Large intestine (tissue), 3 donors: ENCODE measurements at regions not wholly inside any gene's neighbourhood (a gene's known extent, or its start where the extent isn't known, plus 50 kb on each side); places are given as distances from the start of the nearest gene placed in this dataset.

ENCODE experiments used
- DNase-seq, 2 donors: peaks; one replicate each; pipeline versions ENCODE4 v3.0.0 to v3.0.0-alpha.2; 2013
- H3K27ac ChIP-seq: one replicate; pipeline ENCODE4 v1.5.1; 2013; ENCODE audit warnings: low read length
- H3K27me3 ChIP-seq: 2 replicates; pipeline ENCODE4 v1.6.1; 2013; ENCODE audit warnings: low read length; ENCODE audit not compliant: control insufficient read depth, insufficient read depth
- H3K36me3 ChIP-seq: 2 replicates; pipeline ENCODE4 v1.6.1; 2013; ENCODE audit warnings: low read length; ENCODE audit not compliant: control insufficient read depth, insufficient read depth
- H3K4me1 ChIP-seq: one replicate; pipeline ENCODE4 v1.6.1; 2013; ENCODE audit warnings: low read length; ENCODE audit not compliant: control insufficient read depth, insufficient read depth
- H3K4me3 ChIP-seq: one replicate; pipeline ENCODE4 v1.5.1; 2013; ENCODE audit warnings: low read length
- H3K9me3 ChIP-seq: one replicate; pipeline ENCODE4 v1.6.1; 2013; ENCODE audit warnings: mild to moderate bottlenecking, low read depth, low read length, moderate library complexity; ENCODE audit not compliant: control insufficient read depth
- WGBS: methylation state at CpG from one replicate; pipeline ENCODE4 v1.1.5; 2013; ENCODE audit warnings: low lambda C conversion rate; ENCODE audit not compliant: insufficient coverage; 5-methylcytosine and 5-hydroxymethylcytosine counted together

DNA sequence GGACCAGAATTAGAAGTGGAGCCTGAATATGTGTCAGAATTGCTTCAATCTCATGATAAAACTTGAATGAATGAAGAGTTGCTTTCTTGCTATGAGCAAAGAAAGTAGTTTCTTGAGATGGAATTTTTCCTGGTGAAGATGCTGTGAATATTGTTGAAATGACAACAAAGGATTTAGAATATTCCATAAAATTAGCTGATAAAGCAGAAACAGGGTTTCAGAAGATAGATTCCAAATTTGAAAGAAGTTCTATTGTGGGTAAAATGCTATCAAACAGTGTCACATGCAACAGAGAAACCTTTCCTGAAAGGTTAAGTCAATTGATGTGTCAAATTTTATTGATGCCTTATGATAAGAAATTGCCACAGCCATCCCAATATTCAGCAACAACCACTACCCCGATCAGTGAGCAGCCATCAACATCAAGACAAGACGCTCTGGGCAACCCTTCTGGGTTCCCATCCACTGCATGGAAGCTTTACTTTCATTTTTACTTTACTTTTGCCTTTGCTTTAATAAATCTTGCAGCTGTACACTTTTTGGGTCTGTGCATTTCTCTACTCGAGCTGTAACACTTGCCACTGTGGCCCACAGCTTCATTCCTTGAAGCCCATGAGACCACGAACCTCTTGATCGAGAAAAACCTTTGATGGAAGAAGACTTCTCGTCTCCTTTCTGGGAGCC is 104.0 kb upstream of the SSTR1 start:
- DNase-seq, result no peak
- WGBS, result no CpG with 5 or more reads among the region's 6 CpGs

DNA sequence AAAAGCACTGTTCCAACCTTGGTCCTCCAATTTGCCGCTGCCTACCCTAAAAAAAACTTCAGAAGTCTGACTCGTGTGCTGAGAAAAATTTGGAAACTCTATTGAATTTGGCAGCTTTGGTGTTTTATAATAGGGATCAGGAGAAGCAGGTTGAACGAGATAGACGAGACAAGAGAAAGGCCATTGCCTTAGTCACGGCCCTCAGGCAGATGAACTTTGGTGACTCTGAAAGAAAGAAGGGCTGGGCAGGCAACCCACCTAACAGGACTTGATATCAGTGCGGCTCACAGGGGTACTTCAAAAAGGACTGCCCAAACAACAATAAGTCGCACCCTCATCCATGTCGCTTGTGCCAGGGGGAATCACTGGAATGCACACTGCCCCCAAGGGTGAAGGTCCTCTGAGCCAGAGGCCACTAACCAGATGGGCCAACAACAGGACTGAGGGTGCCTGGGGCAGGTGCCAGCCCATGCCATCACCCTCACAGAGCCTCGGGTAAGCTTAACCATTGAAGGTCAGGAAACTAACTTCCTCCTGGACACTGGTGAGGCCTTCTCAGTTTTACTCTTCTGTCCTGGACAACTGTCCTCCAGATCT is 102.5 kb upstream of the SSTR1 start:
- Histone ChIP-seq H3K27me3 (no peaks in the 10 kb centered on the region), H3K4me1 (no peaks in the 10 kb centered on the region), H3K27ac (no peak overlapping the region), H3K4me3 (no peak overlapping the region), H3K36me3 (no peaks in the 10 kb centered on the region), H3K9me3 (no peaks in the 10 kb centered on the region)
- WGBS, result 83% methylated on average over 1 of the region's 9 CpGs
- no peak for DNase-seq

More for the DNA sequence above, 104.0 kb upstream of the SSTR1 start:
- no peak overlapping the region for H3K27ac ChIP-seq
- no peak overlapping the region for H3K4me3 ChIP-seq
- no peaks in the 10 kb centered on the region for H3K27me3 ChIP-seq
- H3K36me3 ChIP-seq, result no peaks in the 10 kb centered on the region
- H3K9me3 ChIP-seq, result no peaks in the 10 kb centered on the region
- H3K4me1 ChIP-seq, result no peaks in the 10 kb centered on the region

DNA sequence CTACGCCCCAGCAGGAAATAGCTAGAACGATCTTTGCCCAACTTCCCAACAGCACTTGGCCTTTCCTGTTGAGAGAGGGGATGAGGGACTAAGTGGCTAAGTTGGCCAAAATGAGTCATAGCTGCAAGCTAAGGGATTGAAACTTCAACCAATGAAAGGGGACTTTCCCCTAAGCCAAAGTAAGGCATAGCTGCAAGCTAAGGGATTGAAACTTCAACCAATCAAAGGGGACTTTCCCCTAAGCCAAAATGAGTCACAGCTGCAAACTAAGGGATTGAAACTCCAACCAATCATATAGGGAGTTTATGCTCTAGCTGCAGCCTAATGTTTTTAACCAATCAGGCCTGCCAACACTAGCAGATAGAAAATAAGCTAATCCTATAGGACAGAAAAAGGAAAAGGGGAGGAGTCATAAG is 100.5 kb upstream of the SSTR1 start:
- no CpG with 5 or more reads among the region's 2 CpGs for WGBS
- DNase-seq, result no peak
- H3K4me1 ChIP-seq, result no peaks in the 10 kb centered on the region
- H3K4me3 ChIP-seq, result no peak overlapping the region
- H3K27me3 ChIP-seq, result no peaks in the 10 kb centered on the region
- H3K36me3 ChIP-seq, result no peaks in the 10 kb centered on the region
- no peaks in the 10 kb centered on the region for H3K9me3 ChIP-seq
- no peak overlapping the region for H3K27ac ChIP-seq

DNA sequence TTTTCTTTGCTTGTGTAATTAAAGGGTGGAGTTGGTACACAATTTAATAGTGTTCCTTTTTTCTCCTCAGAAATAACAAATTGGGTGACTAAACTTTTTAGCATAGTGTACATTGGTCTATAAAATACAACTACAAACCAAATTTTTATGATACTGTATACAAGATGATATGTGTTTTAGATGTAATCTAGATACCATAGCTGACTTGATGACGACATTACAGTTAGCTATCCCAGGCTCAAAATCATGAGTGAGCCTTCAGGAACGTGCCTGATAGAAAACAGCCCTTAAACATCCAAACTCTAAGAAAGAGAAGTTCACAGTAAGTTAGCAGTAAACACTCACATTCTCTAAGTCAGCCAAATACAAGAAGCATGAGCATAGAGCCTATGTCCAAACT is 99.0 kb upstream of the SSTR1 start:
- Histone ChIP-seq H3K4me1 (no peaks in the 10 kb centered on the region), H3K27me3 (no peaks in the 10 kb centered on the region), H3K27ac (no peak overlapping the region), H3K9me3 (no peaks in the 10 kb centered on the region), H3K36me3 (no peaks in the 10 kb centered on the region), H3K4me3 (no peak overlapping the region)
- no peak for DNase-seq
- no CpG with 5 or more reads among the region's 2 CpGs for WGBS

DNA sequence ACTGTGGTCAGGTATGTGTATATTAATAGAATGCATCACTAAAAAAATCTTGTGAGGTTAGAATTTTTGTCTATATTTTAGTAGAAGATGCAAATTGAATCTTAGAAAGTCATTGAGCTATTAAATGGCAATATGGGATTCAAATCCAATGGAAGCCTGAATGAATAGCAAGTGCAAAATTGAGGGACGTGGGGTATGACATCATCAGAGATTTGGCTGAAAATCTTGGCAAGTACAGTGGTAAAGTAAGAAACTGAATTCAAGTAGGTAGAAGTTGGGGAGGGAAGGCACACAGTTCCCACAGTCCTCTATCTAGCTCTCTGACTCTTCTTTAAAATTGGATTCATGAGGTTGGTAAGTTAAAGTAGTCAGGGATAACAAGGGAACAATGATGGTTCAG is 97.4 kb upstream of the SSTR1 start:
- 100% methylated on average over 1 of the region's 1 CpG for WGBS
- Histone ChIP-seq H3K9me3 (no peaks in the 10 kb centered on the region), H3K27ac (no peak overlapping the region), H3K4me1 (no peaks in the 10 kb centered on the region), H3K36me3 (no peaks in the 10 kb centered on the region), H3K4me3 (no peak overlapping the region), H3K27me3 (no peaks in the 10 kb centered on the region)
- no peak for DNase-seq

DNA sequence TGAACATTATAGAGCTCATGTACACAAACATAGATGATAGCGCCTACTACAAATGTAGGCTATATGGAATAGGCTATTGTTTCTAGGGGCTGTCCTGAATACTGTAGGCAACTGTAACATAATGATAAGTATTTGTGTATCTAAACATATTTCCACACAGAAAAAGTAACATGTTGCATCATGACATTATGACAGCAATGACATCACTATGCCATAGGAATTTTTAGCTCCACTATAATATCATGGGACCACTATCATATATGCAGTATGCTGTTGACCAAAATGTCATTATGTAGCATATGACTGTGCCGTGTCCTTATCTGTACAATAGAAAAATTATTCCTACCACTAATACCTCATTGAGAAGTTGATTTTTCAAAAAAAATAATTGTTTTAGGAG is 96.7 kb upstream of the SSTR1 start:
- no peaks in the 10 kb centered on the region for H3K27me3 ChIP-seq
- H3K4me1 ChIP-seq, result no peaks in the 10 kb centered on the region
- no peaks in the 10 kb centered on the region for H3K36me3 ChIP-seq
- H3K9me3 ChIP-seq, result no peaks in the 10 kb centered on the region
- no peak overlapping the region for H3K4me3 ChIP-seq
- 90% methylated on average over 1 of the region's 2 CpGs for WGBS
- no peak overlapping the region for H3K27ac ChIP-seq
- DNase-seq, result no peak

DNA sequence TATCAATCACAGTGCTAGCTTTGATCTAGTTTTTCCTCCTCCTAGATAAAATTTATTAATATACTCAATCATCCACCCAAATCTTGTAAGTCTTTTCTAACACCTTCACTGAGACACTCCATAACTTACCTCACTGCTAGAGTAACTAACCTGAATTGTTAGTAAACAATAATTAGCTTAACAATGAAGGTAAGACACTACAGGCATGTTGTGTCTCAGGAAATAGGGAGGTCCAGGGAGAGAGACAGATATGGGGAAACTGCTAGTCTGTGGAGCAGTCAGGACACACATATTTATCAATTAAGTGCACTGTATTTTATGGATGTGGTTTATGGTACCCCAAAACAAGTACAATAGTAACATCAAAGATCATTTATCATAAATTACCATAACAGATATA is 94.2 kb upstream of the SSTR1 start:
- Histone ChIP-seq H3K27ac (no peak overlapping the region), H3K27me3 (no peaks in the 10 kb centered on the region), H3K9me3 (no peaks in the 10 kb centered on the region), H3K4me3 (no peak overlapping the region), H3K4me1 (no peaks in the 10 kb centered on the region), H3K36me3 (no peaks in the 10 kb centered on the region)
- DNase-seq, result no peak

DNA sequence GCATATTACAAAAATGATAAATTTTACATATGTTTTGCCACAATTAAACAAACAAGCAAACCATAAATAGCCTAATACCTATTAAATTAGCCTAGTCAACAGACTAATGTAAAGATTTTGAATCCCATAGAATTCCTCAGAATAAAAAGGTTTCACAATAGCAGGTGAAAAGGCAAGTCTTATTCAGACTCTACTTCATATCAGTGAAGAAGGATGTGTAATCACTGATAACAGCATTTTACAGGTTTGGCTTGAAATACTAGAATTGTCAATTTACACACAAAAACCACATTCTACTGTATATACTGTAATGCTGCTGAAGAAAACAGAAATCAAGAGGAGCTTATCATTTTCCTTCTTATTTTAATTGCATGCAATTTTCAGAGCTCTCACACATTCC is 90.8 kb upstream of the SSTR1 start:
- Histone ChIP-seq H3K27ac (no peak overlapping the region), H3K4me1 (no peaks in the 10 kb centered on the region), H3K27me3 (no peaks in the 10 kb centered on the region), H3K4me3 (no peak overlapping the region), H3K9me3 (no peaks in the 10 kb centered on the region), H3K36me3 (no peaks in the 10 kb centered on the region)
- no peak for DNase-seq

DNA sequence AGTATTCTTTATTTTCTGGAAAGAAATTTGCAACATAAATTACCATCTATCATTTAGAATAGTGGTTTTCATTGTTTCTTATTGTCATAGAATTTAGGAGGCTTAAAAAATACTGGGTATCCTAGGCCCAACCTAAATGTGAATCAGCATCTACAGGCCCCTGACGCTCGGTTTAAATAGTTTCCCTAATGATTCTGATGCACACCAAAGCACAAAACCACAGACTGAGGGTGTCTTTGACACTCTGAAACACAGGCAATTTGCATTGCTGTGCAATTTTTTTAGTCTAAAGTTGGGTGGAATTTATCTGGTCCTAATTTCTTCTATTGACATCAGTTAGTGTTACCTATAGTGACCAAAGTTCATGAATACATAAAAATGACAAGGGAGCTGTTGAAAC is 87.6 kb upstream of the SSTR1 start:
- no CpG with 5 or more reads among the region's 2 CpGs for WGBS
- no peak for DNase-seq
- no peaks in the 10 kb centered on the region for H3K27me3 ChIP-seq

DNA sequence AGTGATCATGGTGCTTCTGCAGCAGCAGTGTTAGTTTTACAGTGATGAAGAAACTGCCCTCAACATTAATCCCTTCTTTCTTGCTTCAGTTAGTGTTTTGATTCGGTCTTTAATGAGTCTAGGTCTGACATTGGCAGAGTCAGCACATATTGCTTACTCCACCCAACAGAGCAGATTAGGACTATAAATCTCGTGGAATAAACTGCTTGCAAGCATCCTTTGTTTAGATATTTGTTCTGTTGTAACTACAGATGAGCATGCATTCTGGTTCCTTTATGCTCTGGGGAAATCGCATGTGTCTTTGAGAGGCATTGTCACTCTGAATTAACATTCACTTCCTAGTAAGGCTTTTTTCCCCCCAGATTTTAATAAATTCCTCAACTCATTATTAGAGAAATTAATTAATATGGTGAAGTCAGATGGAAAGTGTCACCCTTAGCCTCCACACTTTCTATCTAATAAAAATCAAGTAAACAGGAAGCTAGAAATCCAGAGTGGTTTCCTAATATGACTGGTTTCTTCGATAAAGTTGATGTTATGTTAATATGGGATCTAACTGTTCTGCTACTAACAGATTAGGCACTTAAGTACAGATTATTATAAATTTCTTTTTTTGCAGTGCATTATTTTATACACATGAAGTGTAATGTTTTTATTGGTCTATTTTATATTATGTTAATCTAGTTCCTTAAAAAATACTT is 86.2 kb upstream of the SSTR1 start:
- Histone ChIP-seq H3K27me3 (no peaks in the 10 kb centered on the region), H3K27ac (no peak overlapping the region), H3K4me1 (no peaks in the 10 kb centered on the region), H3K9me3 (no peaks in the 10 kb centered on the region), H3K4me3 (no peak overlapping the region), H3K36me3 (no peaks in the 10 kb centered on the region)
- WGBS, result 50% methylated on average over 2 of the region's 4 CpGs
- DNase-seq, result no peak

More for the DNA sequence above, 87.6 kb upstream of the SSTR1 start:
- no peak overlapping the region for H3K27ac ChIP-seq
- no peaks in the 10 kb centered on the region for H3K9me3 ChIP-seq
- no peaks in the 10 kb centered on the region for H3K4me1 ChIP-seq
- no peak overlapping the region for H3K4me3 ChIP-seq
- no peaks in the 10 kb centered on the region for H3K36me3 ChIP-seq

DNA sequence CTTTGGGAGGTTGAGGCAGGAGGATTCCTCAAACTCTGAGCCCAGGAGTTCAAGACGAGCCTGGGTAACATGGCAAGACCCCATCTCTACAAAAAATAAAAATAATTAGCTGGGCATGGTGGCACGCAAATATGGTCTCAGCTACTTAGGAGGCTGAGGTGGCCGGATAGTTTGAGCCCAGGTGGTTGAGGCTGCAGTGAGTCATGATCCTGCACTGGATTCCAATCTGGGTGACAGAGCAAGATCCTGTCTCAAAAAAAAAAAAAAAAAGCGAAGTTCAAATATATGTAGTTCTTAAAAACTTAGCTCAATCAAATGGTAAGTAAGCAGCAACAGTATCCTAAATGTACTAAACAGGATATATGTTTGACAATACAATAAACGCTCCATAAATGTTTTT is 85.5 kb upstream of the SSTR1 start:
- no peaks in the 10 kb centered on the region for H3K27me3 ChIP-seq
- no peak overlapping the region for H3K27ac ChIP-seq
- DNase-seq, result no peak
- H3K9me3 ChIP-seq, result no peaks in the 10 kb centered on the region
- no peak overlapping the region for H3K4me3 ChIP-seq
- no CpG with 5 or more reads among the region's 5 CpGs for WGBS
- H3K4me1 ChIP-seq, result no peaks in the 10 kb centered on the region
- H3K36me3 ChIP-seq, result no peaks in the 10 kb centered on the region
